Naive thymus-derived CD8-positive, alpha-beta T cell (primary cell): ENCODE measurements at regions not wholly inside any gene's neighbourhood (a gene's known extent, or its start where the extent isn't known, plus 50 kb on each side); places are given as distances from the start of the nearest gene placed in this dataset.
"Not testable (repeated sequence)": the region's sequence is repeated elsewhere in the genome, so short reads cannot be mapped to it uniquely, and the experiment has no call there.

Source experiments
- ATAC-seq, 2 donors: fragments of 150-1000 bp; cut with Tn5 transposase in 1 of 2; sonication (Bioruptor Pico), chemical (Tn5 transposase) in 1 of 2; 1 replicate in 1 of 2; 2 replicates in 1 of 2; pipeline ENCODE4 v1.10.0; 2021; ENCODE audit warnings: mild to moderate bottlenecking in 2 of 2, moderate library complexity in 2 of 2
- POLR2A ChIA-PET: fragments of 350-600 bp; sonication (Branson Sonifier 250); formaldehyde crosslinking; loops from one replicate; lab custom pipeline; 2021; ENCODE audit warnings: antibody characterized with exemption; lab: Charles Lee
- DNase-seq, 10 donors: peaks; one replicate each; pipeline versions ENCODE4 v3.0.0 to v3.0.0-alpha.2; 2020 to 2022
- H3K27ac Mint-ChIP-seq, 10 donors: one replicate each; pipeline ENCODE4 v1.8.0; 2020 to 2022; ENCODE audit warnings: mild to moderate bottlenecking in 10 of 10, mixed read lengths in 10 of 10, moderate library complexity in 4 of 10, inconsistent platforms in 1 of 10
- H3K27me3 Mint-ChIP-seq, 5 donors: one replicate each; pipeline ENCODE4 v1.8.0; 2021 to 2022; ENCODE audit warnings: mixed read lengths in 5 of 5
- H3K36me3 Mint-ChIP-seq, 3 donors: one replicate each; pipeline ENCODE4 v1.8.0; 2020 to 2022; ENCODE audit warnings: mixed read lengths in 3 of 3, mild to moderate bottlenecking in 2 of 3, inconsistent platforms in 1 of 3
- H3K4me1 Mint-ChIP-seq, 4 donors: one replicate each; pipeline ENCODE4 v1.8.0; 2021 to 2022; ENCODE audit warnings: mixed read lengths in 4 of 4
- H3K4me3 Mint-ChIP-seq, 10 donors: one replicate each; pipeline ENCODE4 v1.8.0; 2020 to 2022; ENCODE audit warnings: mild to moderate bottlenecking in 10 of 10, mixed read lengths in 10 of 10, moderate library complexity in 6 of 10, inconsistent platforms in 1 of 10
- H3K9me3 Mint-ChIP-seq, 9 donors: one replicate each; pipeline ENCODE4 v1.8.0; 2020 to 2022; ENCODE audit warnings: mixed read lengths in 9 of 9, mild to moderate bottlenecking in 3 of 9, inconsistent platforms in 1 of 9, moderate library complexity in 1 of 9

DNA sequence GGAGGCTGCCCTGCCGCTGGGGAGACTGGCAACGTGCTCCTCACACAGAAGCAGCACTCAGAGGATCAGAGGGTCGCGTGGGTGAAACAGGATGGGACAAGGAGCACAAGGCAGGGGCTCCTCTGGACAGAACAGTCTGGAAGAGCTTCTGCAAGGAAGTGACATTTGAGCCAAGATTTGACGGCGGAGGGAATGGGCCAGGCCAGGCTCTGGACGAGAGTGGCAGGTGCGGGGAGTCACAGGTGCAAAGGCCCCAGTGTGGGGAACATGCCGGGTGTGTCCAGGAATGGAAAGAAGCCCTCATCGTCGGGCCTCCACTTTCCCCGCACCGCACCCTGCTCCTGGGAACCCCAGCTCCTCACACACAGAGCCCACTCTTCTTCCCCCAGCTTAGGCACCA, 84.0 kb downstream of the RFLNA start:
- no peaks in the 10 kb centered on the region for H3K27me3 Mint-ChIP-seq
- peak overlapping the region in 1 of 10 donors; percentile 55 for H3K27ac Mint-ChIP-seq
- no peak for ATAC-seq
- POLR2A ChIA-PET, result interaction anchor here (1.6 kb wide), 1 partner anchor 11 kb away, joined by 3 read pairs; no protein-coding TSS in a partner anchor
- no peak for DNase-seq
- peaks cover 5 to 14% (median 6%) of the 10 kb centered on the region in 4 donors for H3K4me1 Mint-ChIP-seq
- H3K4me3 Mint-ChIP-seq, result no peak overlapping the region
- peaks cover 0 to 53% (median 2%) of the 10 kb centered on the region in 3 donors for H3K36me3 Mint-ChIP-seq
- no peaks in the 10 kb centered on the region for H3K9me3 Mint-ChIP-seq

GRCh38 chr12:124377981-124378509, 83.2 kb downstream of the RFLNA start:
- peaks cover 0 to 50% (median 2%) of the 10 kb centered on the region in 3 donors for H3K36me3 Mint-ChIP-seq
- no peak overlapping the region for H3K4me3 Mint-ChIP-seq
- no peaks in the 10 kb centered on the region for H3K27me3 Mint-ChIP-seq
- POLR2A ChIA-PET, result interaction anchor here (1.6 kb wide), 1 partner anchor 11 kb away, joined by 3 read pairs; no protein-coding TSS in a partner anchor
- DNase-seq, result no peak
- peaks cover 5 to 14% (median 6%) of the 10 kb centered on the region in 4 donors for H3K4me1 Mint-ChIP-seq
- ATAC-seq, result no peak
- H3K9me3 Mint-ChIP-seq, result no peaks in the 10 kb centered on the region
- peak overlapping the region in 3 of 10 donors; percentile 2 to 55 (median 11) for H3K27ac Mint-ChIP-seq

- POLR2A ChIA-PET, result no interaction called here
- DNase-seq (no peak), ATAC-seq (no peak)
- Mint-ChIP-seq H3K9me3 (no peaks in the 10 kb centered on the region), H3K27me3 (no peaks in the 10 kb centered on the region), H3K36me3 (peaks cover 0 to 42% (median 2%) of the 10 kb centered on the region in 3 donors), H3K4me3 (no peak overlapping the region), H3K27ac (peak overlapping the region in 1 of 10 donors; percentile 20), H3K4me1 (peaks cover 3 to 9% (median 5%) of the 10 kb centered on the region in 4 donors)
Measured at GRCh38 chr12:124376435-124376834, 81.5 kb downstream of the RFLNA start.

- peaks cover under 1 to 4% (median 2%) of the 10 kb centered on the region in 4 donors for H3K4me1 Mint-ChIP-seq
- H3K9me3 Mint-ChIP-seq, result no peaks in the 10 kb centered on the region
- H3K4me3 Mint-ChIP-seq, result no peak overlapping the region
- POLR2A ChIA-PET, result no interaction called here
- H3K27me3 Mint-ChIP-seq, result no peaks in the 10 kb centered on the region
- ATAC-seq (no peak), DNase-seq (no peak)
- peak overlapping the region in 1 of 10 donors; percentile 28 for H3K27ac Mint-ChIP-seq
- H3K36me3 Mint-ChIP-seq, result peaks cover 0 to 42% (median 2%) of the 10 kb centered on the region in 3 donors
Measured at GRCh38 chr12:124375789-124376175, 80.9 kb downstream of the RFLNA start.

- Mint-ChIP-seq H3K36me3 (peaks cover 0 to 42% (median 2%) of the 10 kb centered on the region in 3 donors), H3K4me3 (no peak overlapping the region), H3K4me1 (peaks cover 0 to 3% (median 1%) of the 10 kb centered on the region in 4 donors), H3K9me3 (no peaks in the 10 kb centered on the region), H3K27me3 (no peaks in the 10 kb centered on the region), H3K27ac (peak overlapping the region in 2 of 10 donors; percentile 28 to 39)
- no peak for DNase-seq
- POLR2A ChIA-PET, result no interaction called here
- ATAC-seq, result no peak
Measured at GRCh38 chr12:124375141-124375788, 80.4 kb downstream of the RFLNA start.

DNA sequence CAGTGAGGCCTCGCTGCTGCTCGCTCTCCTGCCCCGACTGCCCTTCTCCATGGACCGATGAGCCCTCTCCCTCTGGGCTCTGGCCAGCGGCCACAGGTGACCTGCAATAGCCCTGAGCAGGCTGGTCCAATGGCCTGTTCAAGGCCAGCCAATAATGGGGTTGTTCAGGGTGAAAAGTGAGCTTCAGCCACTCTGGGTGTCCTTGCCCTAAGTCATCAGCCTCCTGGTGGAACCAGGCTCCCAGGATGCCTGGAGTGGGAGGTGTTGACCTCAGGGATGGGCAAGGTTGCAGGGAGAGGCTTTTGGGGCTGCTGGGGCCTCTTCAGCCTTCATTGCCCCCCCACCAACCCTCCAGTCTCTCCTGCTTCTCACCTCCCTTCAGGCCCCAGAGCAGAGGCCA, 79.7 kb downstream of the RFLNA start:
- no peak overlapping the region for H3K4me3 Mint-ChIP-seq

DNA sequence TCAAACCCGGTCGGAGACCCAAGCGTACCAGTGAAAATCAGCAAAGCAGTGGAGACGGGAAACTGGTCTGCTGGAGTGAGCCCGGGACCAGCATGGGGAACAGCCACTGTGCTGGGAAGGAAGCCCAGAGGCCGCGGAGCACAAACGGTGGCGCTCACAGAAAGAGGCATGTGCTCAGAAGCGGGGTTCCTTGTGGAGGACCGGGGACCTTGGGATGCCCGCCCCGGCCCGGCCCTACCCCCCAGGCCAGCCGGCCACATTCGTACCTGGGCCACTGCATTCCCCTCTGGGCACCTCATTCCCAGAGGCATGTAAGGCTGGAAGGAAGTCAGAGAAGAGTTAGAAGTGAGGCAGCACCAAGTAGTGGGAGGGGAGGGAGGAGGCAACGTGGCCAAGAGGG, 79.3 kb downstream of the RFLNA start:
- Mint-ChIP-seq H3K4me3 (no peak overlapping the region), H3K4me1 (peaks cover 0 to 3% (median 0%) of the 10 kb centered on the region in 4 donors), H3K36me3 (peaks cover 0 to 43% (median 2%) of the 10 kb centered on the region in 3 donors), H3K27me3 (no peaks in the 10 kb centered on the region), H3K9me3 (no peaks in the 10 kb centered on the region), H3K27ac (no peak overlapping the region)
- DNase-seq (no peak), ATAC-seq (no peak)
- POLR2A ChIA-PET, result no interaction called here

More for the DNA sequence above, 79.7 kb downstream of the RFLNA start:
- DNase-seq (no peak), ATAC-seq (no peak)
- Mint-ChIP-seq H3K36me3 (peaks cover 0 to 43% (median 2%) of the 10 kb centered on the region in 3 donors), H3K27ac (no peak overlapping the region), H3K9me3 (no peaks in the 10 kb centered on the region), H3K4me1 (peaks cover 0 to 3% (median 0%) of the 10 kb centered on the region in 4 donors), H3K27me3 (no peaks in the 10 kb centered on the region)
- POLR2A ChIA-PET, result no interaction called here

DNA sequence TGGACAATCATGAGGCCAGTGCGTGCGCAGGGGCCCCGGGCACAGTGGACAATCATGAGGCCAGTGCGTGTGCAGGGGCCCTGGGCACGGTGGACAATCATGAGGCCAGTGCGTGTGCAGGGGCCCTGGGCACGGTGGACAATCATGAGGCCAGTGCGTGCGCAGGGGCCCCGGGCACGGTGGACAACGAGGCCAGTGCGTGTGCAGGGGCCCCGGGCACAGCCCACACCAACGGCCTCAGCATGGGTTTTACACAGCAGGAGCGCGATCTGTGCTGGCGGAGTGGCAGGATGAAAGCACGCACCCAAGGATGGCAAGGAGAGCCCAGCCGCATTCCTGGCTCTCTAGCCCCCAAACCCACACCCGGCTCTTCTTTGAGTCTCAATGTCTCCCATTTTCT, 78.8 kb downstream of the RFLNA start:
- H3K4me1 Mint-ChIP-seq, ATAC-seq, POLR2A ChIA-PET, DNase-seq, H3K27ac Mint-ChIP-seq, H3K27me3 Mint-ChIP-seq, H3K9me3 Mint-ChIP-seq, H3K4me3 Mint-ChIP-seq: not testable (repeated sequence)
- peaks cover 0 to 43% (median 2%) of the 10 kb centered on the region in 3 donors for H3K36me3 Mint-ChIP-seq

DNA sequence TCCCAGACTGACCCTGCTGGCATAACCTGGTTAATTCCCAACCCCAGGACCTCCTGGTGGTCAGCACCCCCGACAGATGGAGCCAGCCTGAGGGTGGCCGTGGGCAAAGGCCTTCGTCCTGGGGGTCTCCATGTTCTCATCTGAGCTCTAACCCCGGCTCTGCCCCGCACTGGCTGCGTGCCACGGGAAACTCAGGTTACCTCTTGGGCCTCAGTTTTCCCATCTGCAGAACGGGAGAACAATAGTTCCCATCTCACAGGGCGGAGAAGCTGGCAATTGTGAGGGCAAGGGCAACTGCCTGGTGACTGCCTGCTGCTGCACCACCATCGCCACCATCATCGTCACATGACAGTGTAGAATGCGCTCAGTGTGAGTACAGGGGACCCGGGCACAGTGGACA, 77.9 kb downstream of the RFLNA start:
- H3K27me3 Mint-ChIP-seq, result no peaks in the 10 kb centered on the region
- peaks cover 0 to 5% (median 0%) of the 10 kb centered on the region in 4 donors for H3K4me1 Mint-ChIP-seq
- peaks cover 0 to 39% (median 0%) of the 10 kb centered on the region in 3 donors for H3K36me3 Mint-ChIP-seq
- H3K9me3 Mint-ChIP-seq, result no peaks in the 10 kb centered on the region
- H3K27ac Mint-ChIP-seq, result no peak overlapping the region
- H3K4me3 Mint-ChIP-seq, result no peak overlapping the region
- no peak for ATAC-seq
- POLR2A ChIA-PET, result no interaction called here
- DNase-seq, result no peak

GRCh38 chr12:124371970-124372555, 77.2 kb downstream of the RFLNA start:
- Mint-ChIP-seq H3K27ac (peak overlapping the region in 2 of 10 donors; percentile 31 to 38), H3K4me1 (peaks cover 0 to 5% (median 0%) of the 10 kb centered on the region in 4 donors), H3K36me3 (peaks cover 0 to 33% (median 0%) of the 10 kb centered on the region in 3 donors), H3K4me3 (no peak overlapping the region), H3K27me3 (no peaks in the 10 kb centered on the region), H3K9me3 (no peaks in the 10 kb centered on the region)
- ATAC-seq (no peak), DNase-seq (no peak)
- POLR2A ChIA-PET, result no interaction called here

DNA sequence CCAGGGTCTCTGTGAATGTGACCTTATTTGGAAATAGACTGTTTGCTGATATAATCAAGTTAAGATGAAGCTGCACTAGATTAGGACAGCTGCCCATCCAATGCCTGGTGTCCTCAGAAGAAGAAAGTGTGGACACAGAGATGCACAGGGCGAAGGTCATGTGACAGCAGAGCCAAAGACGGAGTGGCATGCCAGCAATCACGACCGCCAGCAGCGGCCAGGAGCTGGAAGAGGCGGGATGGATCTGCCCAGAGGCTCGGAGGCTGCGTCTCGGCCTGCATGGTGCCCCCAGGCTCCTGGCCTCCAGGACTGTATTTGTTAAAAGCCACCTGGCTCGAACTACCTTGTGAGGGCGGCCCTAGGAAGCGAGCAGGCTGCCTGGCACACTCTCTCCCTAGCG, 76.5 kb downstream of the RFLNA start:
- H3K27ac Mint-ChIP-seq, result peak overlapping the region in 1 of 10 donors; percentile 31
- no peaks in the 10 kb centered on the region for H3K9me3 Mint-ChIP-seq
- H3K27me3 Mint-ChIP-seq, result no peaks in the 10 kb centered on the region
- POLR2A ChIA-PET, result no interaction called here
- H3K36me3 Mint-ChIP-seq, result peaks cover 0 to 30% (median 0%) of the 10 kb centered on the region in 3 donors
- DNase-seq (no peak), ATAC-seq (no peak)
- H3K4me1 Mint-ChIP-seq, result peaks cover 0 to 5% (median 0%) of the 10 kb centered on the region in 4 donors
- H3K4me3 Mint-ChIP-seq, result no peak overlapping the region

- Mint-ChIP-seq H3K4me3 (no peak overlapping the region), H3K9me3 (no peaks in the 10 kb centered on the region), H3K27me3 (no peaks in the 10 kb centered on the region), H3K27ac (peak overlapping the region in 1 of 10 donors; percentile 7), H3K36me3 (peaks cover 0 to 33% (median 0%) of the 10 kb centered on the region in 3 donors), H3K4me1 (peaks cover 0 to 8% (median under 1%) of the 10 kb centered on the region in 4 donors)
- DNase-seq, result no peak
- no peak for ATAC-seq
- POLR2A ChIA-PET, result no interaction called here
Measured at GRCh38 chr12:124370851-124371250, 76.0 kb downstream of the RFLNA start.

DNA sequence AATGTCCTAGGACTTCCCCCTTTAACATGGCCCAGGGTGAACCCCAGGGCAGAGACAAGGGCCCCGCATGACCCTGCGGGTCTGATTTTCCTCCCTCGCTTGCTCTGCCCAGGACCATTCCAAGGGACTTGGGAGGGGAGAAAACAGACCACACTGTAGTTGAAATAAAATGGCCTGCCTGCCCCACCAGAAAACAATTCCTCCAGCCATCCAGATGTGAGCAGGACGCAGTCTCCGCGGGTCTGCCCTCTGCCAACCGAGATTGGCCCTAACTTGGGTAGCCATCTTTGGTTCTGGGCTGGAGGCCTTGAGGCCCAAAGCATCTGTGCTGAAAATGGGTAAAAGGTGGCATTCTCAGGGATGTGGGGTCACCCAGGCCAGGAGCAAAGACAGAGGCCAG, 75.5 kb downstream of the RFLNA start:
- POLR2A ChIA-PET, result no interaction called here
- H3K4me3 Mint-ChIP-seq, result no peak overlapping the region
- no peak overlapping the region for H3K27ac Mint-ChIP-seq
- H3K27me3 Mint-ChIP-seq, result no peaks in the 10 kb centered on the region
- H3K4me1 Mint-ChIP-seq, result peaks cover 0 to 9% (median 1%) of the 10 kb centered on the region in 4 donors
- DNase-seq (no peak), ATAC-seq (no peak)
- peaks cover 0 to 33% (median 0%) of the 10 kb centered on the region in 3 donors for H3K36me3 Mint-ChIP-seq
- no peaks in the 10 kb centered on the region for H3K9me3 Mint-ChIP-seq
